GM18507 (cell line): ENCODE measurements at regions not wholly inside any gene's neighbourhood (a gene's known extent, or its start where the extent isn't known, plus 50 kb on each side); places are given as distances from the start of the nearest gene placed in this dataset.

Experiments
- DNase-seq: peaks from one replicate; pipeline ENCODE4 v3.0.0; 2011; ENCODE audit warnings: low read depth; ENCODE audit not compliant: insufficient read length; ENCODE audit errors: extremely low spot score
- FAIRE-seq: peaks from 2 replicates; lab custom pipeline; 2011; peaks lifted over from hg19 to GRCh38; lab: Jason Lieb, UNC

DNA sequence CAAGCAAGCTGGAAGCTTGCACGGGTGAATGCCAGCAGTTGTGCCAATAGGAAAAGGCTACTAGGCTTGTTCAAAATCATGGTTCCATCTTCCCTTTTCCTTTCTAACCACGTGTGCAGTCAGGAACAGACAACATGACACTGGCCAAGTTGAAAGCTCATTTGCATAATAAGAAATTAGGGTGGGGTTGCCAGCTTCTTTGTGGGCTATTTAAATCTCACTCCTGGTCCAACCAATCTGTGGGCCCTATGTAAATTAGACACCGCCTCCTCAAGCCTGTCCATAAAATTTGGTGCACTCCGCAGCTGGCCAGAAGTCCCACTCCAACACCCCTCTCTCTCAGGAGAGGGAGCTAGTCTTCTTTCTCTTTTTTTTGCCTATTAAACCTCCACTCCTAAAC, 1948.4 kb upstream of the PIK3C3 start:
- DNase-seq: no peak
- no peak for FAIRE-seq

GRCh38 chr18:40004246-40004645, 1950.8 kb upstream of the PIK3C3 start:
- FAIRE-seq (no peak), DNase-seq (no peak)

GRCh38 chr18:39998317-39998716, 1956.7 kb upstream of the PIK3C3 start:
- DNase-seq (no peak), FAIRE-seq (no peak)

DNA sequence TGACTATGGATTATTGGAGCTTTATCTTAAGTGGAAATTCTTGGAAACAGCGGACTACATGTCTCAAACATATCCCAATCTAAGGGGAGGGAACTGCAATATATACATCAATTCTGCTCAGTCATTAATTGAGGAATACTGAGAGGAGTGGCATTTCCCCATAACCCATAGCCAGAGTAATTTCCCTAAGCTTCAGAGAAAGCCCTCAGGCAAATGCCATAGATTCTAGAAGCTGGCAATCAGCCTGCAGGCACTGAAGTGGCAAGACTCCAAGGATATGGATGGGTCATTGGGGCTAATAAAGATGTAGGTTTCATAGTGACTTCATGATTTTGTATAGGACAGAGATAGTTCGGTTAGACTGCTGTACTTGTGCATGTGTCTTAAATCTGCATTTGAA, 1960.5 kb upstream of the PIK3C3 start:
- no peak for FAIRE-seq
- DNase-seq: no peak

- DNase-seq (no peak), FAIRE-seq (no peak)
Measured at GRCh38 chr18:39991696-39992265, 1963.3 kb upstream of the PIK3C3 start.

- DNase-seq (no peak), FAIRE-seq (no peak)
Measured at GRCh38 chr18:39990540-39990939, 1964.5 kb upstream of the PIK3C3 start.

- FAIRE-seq: no peak
- DNase-seq: no peak
Measured at GRCh38 chr18:39976771-39977170, 1978.3 kb upstream of the PIK3C3 start.

DNA sequence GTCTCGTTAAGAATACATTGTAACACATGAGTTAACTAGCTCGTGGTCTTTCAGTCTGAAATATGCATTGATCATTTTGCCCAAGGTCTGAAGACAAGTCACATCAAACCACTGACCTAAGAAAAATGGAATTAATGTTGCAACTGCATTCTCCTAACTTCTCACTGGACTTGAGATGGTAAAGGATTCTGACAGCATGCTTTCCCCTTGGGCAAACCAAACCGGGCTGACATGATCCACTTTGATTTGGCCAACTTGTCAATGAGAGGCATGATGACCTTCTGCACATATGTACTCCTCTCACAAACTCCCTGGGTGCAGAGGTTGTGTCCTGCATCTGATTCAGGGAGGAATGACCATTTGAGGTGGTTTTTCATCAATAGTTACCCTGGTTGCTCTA, 1982.5 kb upstream of the PIK3C3 start:
- no peak for FAIRE-seq

GRCh38 chr18:39969803-39970494, 1985.1 kb upstream of the PIK3C3 start:
- FAIRE-seq (no peak), DNase-seq (no peak)

More for the DNA sequence above, 1982.5 kb upstream of the PIK3C3 start:
- no peak for DNase-seq

DNA sequence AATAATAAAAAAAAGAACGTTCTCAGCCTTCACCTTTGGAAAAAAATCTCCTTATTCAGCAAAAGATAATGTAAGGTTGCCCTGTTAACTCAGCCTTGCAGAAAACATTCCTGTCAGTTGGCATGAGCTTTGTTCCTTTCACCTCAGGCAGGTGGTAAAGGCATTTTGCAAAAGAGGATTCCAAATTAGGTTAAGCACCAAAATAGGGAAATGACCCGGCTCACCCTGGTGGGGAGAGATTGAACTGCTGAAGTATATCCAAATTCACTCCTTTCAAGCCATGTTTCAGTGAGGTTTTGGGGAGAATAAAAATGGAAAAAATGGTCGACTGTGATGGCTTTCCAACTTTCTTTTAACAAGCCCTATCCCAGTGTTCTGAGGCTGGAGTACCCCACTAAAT, 1988.8 kb upstream of the PIK3C3 start:
- DNase-seq: no peak
- FAIRE-seq: no peak

DNA sequence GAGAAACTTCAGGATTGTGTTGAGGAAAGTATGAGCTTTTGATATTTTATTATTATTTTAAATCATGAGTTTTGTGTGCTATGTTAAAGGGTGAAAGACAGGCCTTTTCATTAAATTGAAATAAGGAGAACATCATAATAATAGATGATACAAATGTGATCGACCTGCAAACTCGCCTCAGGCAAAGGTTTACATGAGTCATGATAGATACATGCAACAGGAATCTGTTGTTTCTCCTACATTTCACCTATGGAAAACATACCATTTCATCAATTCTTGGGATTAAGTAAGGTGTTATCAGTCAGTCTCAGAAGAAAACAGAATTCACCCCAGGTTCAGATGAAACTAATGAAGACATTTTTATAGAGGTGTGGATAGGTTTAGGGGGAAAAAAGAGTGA, 1992.5 kb upstream of the PIK3C3 start:
- FAIRE-seq: no peak
- DNase-seq: no peak

- FAIRE-seq: no peak
- DNase-seq: no peak
Measured at GRCh38 chr18:39960550-39960949, 1994.5 kb upstream of the PIK3C3 start.

DNA sequence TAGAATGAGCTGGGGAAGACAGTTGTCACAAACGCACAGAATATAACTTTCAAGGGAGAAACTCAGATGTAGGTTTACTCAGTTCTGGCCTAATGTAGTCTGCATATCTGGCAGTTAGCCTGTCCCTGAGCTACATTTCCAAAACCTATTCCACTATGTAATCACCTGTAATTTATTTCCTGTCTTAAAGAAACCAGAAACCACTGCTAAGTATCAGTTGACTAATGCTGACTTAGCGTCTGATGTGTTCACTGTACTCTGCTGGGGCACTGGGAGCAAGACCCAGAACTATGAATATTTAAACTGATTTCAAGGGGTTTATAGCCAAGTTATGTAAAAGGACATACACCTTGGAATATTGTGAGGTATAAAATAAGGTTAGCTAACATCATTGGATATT, 1995.2 kb upstream of the PIK3C3 start:
- no peak for DNase-seq
- FAIRE-seq: no peak

DNA sequence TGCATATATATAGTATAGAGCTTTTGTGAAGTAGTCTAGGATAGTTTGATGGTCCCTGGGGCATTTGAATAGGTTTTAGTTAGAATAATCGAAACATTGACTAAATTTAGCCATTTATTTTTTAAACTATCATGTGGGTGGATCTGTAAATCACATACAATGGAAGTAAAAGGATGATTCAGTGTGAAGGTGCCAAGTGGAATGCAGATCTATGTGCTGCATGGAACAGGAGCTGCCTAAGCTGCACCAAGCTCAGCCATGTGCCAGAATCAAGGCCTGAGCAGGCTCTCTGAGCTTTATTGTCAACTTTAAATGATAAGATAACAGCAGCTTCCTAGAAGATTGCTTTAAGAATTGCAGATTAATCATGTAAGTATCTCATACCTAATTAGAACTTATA, 1996.2 kb upstream of the PIK3C3 start:
- no peak for DNase-seq
- FAIRE-seq: no peak

- DNase-seq (no peak), FAIRE-seq (no peak)
Measured at GRCh38 chr18:39952816-39953215, 2002.2 kb upstream of the PIK3C3 start.

GRCh38 chr18:39951142-39951720, 2003.8 kb upstream of the PIK3C3 start:
- DNase-seq (no peak), FAIRE-seq (no peak)

DNA sequence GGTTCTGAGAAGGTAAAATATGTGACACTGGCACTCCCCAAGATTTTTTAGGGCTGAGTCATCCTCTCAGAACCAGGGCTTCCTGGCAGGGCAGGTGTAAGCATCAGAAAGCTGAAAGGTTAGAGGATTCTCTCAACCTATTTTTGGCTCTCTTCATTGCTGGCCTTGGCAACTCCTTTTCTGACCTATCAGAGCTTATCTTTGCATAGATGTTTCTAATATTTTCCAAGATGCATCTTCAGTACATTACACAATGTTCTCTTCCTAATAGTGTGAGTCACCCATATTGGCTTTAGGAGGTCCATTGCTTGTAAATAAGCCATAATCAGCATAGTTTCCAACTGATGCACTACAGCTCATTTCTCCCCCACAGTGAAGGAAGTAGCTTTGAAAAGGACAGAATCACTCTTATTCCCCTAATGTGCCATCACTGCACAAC, 2008.4 kb upstream of the PIK3C3 start:
- DNase-seq (no peak), FAIRE-seq (no peak)

DNA sequence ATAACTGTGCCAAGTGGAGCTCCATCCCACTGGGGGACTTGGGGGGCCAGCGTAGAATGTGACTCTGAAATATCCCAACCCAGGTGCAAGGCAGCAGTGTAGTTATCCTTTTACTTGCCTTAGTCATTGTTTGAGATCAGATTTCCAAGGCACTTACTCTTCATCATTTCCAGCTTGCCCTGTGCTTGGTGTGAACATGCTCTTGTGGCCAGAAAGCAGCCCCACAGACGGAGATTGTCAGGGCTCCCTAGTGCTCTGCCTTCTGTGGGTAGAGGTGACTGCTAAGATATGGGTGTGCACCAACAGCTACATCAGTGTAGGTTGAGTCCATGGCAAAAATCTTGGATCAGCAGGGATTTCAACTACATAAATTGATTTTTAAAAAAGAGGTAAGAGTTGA, 2010.0 kb upstream of the PIK3C3 start:
- no peak for DNase-seq
- FAIRE-seq: no peak

- DNase-seq (no peak), FAIRE-seq (no peak)
Measured at GRCh38 chr18:39942702-39943101, 2012.3 kb upstream of the PIK3C3 start.

- DNase-seq (no peak), FAIRE-seq (no peak)
Measured at GRCh38 chr18:39938676-39939608, 2016.1 kb upstream of the PIK3C3 start.
